ENCODE measurements at regions not wholly inside any gene's neighbourhood (a gene's known extent, or its start where the extent isn't known, plus 50 kb on each side); places are given as distances from the start of the nearest gene placed in this dataset.

DNA sequence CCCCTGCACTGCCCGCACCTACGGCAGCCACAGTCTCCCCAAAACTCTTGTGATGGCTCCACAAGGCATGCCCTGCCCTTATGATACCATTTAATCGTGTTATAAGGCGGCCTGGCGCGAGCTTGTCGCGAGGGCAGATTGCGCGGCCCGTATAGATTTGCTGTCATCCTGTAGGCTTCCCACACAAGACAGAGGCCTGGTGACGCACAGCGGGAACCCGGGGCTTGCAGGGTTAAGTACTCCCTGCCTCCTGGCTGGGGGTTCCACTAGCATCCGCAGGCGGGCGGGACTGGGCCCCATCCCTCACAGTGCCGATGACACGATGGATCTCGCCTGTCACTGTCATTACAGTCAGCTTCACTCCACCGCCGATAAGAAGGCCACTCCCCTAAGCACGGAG, 364.9 kb upstream of the IRX2 start:
- no peak for TF ChIP-seq CTCF (IDR thresholded peaks at IDR 0.05)
- TF ChIP-seq REST (IDR thresholded peaks at IDR 0.05), result no peak
- TF ChIP-seq POLR2A (IDR thresholded peaks at IDR 0.05; ENCODE audit: low read length), result no peak
- TF ChIP-seq, protein P1, sequence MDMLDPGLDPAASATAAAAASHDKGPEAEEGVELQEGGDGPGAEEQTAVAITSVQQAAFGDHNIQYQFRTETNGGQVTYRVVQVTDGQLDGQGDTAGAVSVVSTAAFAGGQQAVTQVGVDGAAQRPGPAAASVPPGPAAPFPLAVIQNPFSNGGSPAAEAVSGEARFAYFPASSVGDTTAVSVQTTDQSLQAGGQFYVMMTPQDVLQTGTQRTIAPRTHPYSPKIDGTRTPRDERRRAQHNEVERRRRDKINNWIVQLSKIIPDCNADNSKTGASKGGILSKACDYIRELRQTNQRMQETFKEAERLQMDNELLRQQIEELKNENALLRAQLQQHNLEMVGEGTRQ (IDR thresholded peaks at IDR 0.05), result no peak
- no peak for TF ChIP-seq SMC3 (IDR thresholded peaks at IDR 0.05)
- no peak for TF ChIP-seq ESRRA (IDR thresholded peaks at IDR 0.05; ENCODE audit: borderline replicate concordance, low read length)
- TF ChIP-seq NFE2L2 (conservative IDR thresholded peaks at IDR 0.05; ENCODE audit: low read length), result no peak
- no peak for TF ChIP-seq MAX (IDR thresholded peaks at IDR 0.05)
- TF ChIP-seq ZNF302 (CRISPR knock-in tag; IDR thresholded peaks at IDR 0.05), result no peak

Measured in A549 (cell line).